HUES48 (cell line): ENCODE measurements at regions not wholly inside any gene's neighbourhood (a gene's known extent, or its start where the extent isn't known, plus 50 kb on each side); places are given as distances from the start of the nearest gene placed in this dataset.
"Not testable (repeated sequence)": the region's sequence is repeated elsewhere in the genome, so short reads cannot be mapped to it uniquely, and the experiment has no call there.

ENCODE experiments used
- H3K27ac ChIP-seq: one replicate; pipeline ENCODE4 v1.7.0; 2013; ENCODE audit warnings: low read depth, low read length, inconsistent platforms
- H3K27me3 ChIP-seq: 2 replicates; pipeline ENCODE4 v1.6.1; 2013; ENCODE audit warnings: mild to moderate bottlenecking, low read length; ENCODE audit not compliant: control insufficient read depth, insufficient read depth
- H3K36me3 ChIP-seq: 2 replicates; pipeline ENCODE4 v1.6.1; 2013; ENCODE audit warnings: low read length; ENCODE audit not compliant: control insufficient read depth, insufficient read depth
- H3K4me1 ChIP-seq: 2 replicates; pipeline ENCODE4 v1.6.1; 2013; ENCODE audit warnings: mild to moderate bottlenecking, low read length; ENCODE audit not compliant: control insufficient read depth, insufficient read depth
- H3K4me3 ChIP-seq: 2 replicates; pipeline ENCODE4 v1.5.1; 2013; ENCODE audit warnings: mild to moderate bottlenecking, low read depth, low read length
- H3K9ac ChIP-seq: 2 replicates; pipeline ENCODE4 v1.6.1; 2013; ENCODE audit warnings: mild to moderate bottlenecking, low read depth, low read length, moderate library complexity
- H3K9me3 ChIP-seq: 2 replicates; pipeline ENCODE4 v1.6.1; 2013; ENCODE audit warnings: low read length; ENCODE audit not compliant: control insufficient read depth, insufficient read depth

DNA sequence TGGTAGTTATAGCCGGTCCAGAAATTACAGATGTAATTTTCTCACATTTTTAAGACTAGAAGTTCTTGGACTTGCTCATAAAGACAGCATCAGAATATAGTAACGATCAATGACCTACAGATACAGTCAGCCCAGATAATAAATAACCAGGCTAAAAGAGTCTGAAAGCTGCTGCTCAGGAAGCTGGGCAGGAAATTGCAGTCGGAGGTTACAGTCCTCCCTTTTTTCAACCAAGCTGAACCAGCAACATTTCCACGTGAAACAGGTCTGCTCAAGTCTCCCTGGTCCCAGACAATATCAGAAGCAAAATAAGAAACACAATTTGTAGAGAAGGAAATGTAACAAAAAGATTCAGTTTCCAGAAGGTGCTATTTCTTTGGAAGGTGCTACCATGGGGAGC is 457.4 kb downstream of the SIPA1L2 start:
- H3K27ac ChIP-seq, result no peak overlapping the region
- peaks cover 37% of the 10 kb centered on the region for H3K36me3 ChIP-seq
- H3K9me3 ChIP-seq, result no peaks in the 10 kb centered on the region
- no peaks in the 10 kb centered on the region for H3K4me1 ChIP-seq
- no peaks in the 10 kb centered on the region for H3K27me3 ChIP-seq
- H3K4me3 ChIP-seq, result no peak overlapping the region
- no peak overlapping the region for H3K9ac ChIP-seq

DNA sequence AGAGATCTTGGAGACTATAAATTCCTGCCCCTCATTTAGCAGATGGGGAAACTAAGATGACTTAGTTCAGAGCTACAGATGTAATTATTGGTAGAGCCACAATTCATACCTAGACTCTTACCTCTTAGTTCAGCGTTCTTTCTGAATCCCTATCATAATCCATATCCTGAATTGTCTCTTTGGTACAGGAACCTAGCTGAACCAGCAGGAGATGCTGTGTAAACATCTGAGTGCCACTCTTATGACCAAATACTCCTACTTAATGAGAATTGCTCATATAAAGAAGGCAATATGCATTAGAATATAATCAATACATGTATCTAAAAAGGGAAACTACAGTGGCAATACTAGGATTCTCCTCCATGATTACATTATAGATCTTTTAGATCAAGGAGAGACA is 459.0 kb downstream of the SIPA1L2 start:
- Histone ChIP-seq H3K36me3 (peaks cover 25% of the 10 kb centered on the region), H3K4me1 (peaks cover 3% of the 10 kb centered on the region; the same call in 1 of the 2 replicates), H3K4me3 (no peak overlapping the region), H3K27me3 (no peaks in the 10 kb centered on the region), H3K27ac (no peak overlapping the region), H3K9me3 (no peaks in the 10 kb centered on the region), H3K9ac (no peak overlapping the region)

DNA sequence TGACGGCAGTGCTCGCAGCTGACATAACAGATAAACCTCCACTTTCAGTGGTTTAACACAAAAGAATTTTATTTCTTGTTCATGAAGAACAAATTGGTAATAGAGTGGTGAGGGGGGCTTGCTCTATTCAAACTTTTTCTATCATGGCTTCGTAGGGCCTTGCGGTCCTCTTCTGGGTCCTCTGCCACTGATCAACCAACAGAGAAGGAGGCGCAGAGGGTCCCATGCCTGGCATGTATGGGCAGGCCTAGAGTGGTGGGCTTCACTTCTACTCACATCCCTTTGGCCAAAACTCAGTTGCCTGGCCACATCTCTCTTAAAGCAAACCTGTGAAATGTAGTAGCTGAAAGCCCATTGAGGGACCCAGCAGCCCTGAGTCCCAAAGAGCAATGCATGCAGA is 460.5 kb downstream of the SIPA1L2 start:
- no peak overlapping the region for H3K4me3 ChIP-seq
- H3K9me3 ChIP-seq, result no peaks in the 10 kb centered on the region
- H3K36me3 ChIP-seq, result peaks cover 18% of the 10 kb centered on the region
- no peaks in the 10 kb centered on the region for H3K27me3 ChIP-seq
- no peak overlapping the region for H3K27ac ChIP-seq
- no peak overlapping the region for H3K9ac ChIP-seq
- H3K4me1 ChIP-seq, result peaks cover 3% of the 10 kb centered on the region; the same call in 1 of the 2 replicates

DNA sequence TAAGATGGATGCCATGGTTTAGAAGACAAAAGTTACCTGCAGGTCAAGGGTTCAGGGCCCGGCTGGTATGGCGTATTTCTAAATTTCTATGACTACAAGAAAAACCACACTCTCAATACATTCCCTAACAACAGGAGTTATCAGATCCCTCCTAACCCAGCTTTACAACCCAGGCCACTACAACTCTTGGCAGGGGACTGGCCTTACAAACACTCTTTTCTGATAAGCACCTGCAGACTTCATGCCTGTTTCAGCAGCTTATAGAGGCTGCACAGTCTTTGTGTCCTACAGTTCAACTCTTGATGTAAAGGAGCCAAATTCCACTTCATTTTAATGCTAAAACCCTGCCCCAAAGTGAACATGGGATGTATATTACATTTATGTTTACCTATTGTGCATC is 461.4 kb downstream of the SIPA1L2 start:
- Histone ChIP-seq H3K4me3 (no peak overlapping the region), H3K9me3 (no peaks in the 10 kb centered on the region), H3K27me3 (no peaks in the 10 kb centered on the region), H3K9ac (no peak overlapping the region), H3K4me1 (peaks cover 3% of the 10 kb centered on the region; the same call in 1 of the 2 replicates), H3K27ac (no peak overlapping the region), H3K36me3 (peaks cover 21% of the 10 kb centered on the region)

DNA sequence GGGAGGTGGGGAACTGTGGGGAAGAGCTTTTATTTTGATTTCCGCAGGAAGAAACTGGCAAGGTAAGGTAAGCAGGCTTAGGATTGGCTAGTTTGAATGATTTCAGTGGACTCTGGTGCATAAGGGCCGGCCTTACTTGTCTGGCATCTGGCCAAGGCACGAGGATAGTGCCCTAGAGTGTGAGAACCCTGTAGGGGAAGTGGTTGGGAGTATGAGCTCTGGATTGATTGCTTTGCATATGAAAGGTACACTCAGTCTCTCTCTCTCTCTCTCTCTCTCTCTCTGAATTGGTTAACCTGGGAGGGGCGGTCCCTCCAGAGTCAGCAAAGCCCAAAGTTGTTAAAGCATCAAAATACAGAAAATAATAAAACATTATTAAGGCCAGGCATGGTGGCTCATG is 463.0 kb downstream of the SIPA1L2 start:
- Histone ChIP-seq H3K27me3 (no peaks in the 10 kb centered on the region), H3K9me3 (no peaks in the 10 kb centered on the region)

DNA sequence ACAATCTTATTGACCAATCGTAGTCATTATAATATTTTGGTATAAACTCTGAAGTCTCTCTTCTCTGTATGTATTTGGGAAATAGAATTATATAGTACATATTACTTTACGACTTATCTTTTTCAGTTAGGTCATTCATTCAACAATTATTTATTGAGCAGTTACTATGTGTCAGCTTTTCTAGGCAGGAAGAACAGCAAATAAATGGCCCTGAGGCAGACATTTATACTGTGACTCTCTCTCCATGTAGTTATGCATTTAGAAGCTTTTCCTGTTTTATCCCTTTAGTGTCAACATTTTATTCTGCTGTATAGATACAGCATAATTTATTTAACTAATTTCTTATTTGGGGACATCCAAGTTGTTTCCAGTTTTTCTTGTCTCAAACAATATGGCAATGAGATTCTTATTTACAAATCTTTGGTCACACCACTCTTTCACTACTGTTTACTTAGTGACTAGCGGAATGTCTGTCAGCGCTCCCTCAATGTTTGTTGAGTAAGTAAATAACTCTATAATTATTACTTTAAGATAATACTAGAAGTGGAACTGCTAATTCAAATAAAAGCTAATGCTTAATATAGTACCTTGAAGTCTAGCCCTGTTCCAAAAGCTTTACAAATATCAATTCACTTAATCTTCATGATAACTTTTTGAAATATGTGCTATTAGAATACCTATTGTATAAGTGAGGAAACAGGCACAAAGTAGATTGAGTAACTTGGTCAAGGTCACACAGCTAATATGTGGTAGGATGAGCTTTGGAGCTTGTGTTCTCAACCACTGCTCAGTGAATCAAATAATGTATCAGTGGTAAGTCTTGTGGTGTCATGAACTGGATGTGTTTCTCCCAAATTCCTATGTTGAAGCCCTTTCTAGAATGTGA is 465.6 kb downstream of the SIPA1L2 start:
- Histone ChIP-seq H3K4me1 (peaks cover 3% of the 10 kb centered on the region; the same call in 1 of the 2 replicates), H3K4me3 (no peak overlapping the region), H3K27ac (no peak overlapping the region), H3K9ac (no peak overlapping the region), H3K9me3 (no peaks in the 10 kb centered on the region), H3K27me3 (no peaks in the 10 kb centered on the region), H3K36me3 (peaks cover 44% of the 10 kb centered on the region)

More for the DNA sequence above, 463.0 kb downstream of the SIPA1L2 start:
- Histone ChIP-seq H3K4me1 (peaks cover 3% of the 10 kb centered on the region; the same call in 1 of the 2 replicates), H3K36me3 (peaks cover 36% of the 10 kb centered on the region), H3K4me3 (no peak overlapping the region), H3K9ac (no peak overlapping the region), H3K27ac (peak overlapping the region; percentile 28)

DNA sequence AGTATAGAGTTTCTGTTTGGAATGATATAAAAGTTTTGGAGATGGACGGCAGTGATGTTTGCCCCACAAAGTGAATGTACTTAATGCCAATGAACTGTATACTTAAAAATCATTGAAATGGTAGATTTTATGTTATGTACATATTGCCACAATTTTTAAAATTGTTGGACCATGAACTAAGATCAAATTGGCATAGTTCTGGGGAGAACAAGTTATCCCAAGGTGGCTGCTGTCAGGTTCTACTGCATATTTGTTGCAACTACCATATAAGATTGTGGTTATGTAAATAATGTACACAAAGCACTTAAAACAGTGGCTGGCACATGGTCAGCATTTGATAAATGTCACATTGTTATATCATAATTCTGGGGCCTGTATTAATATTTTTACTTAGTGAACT is 466.4 kb downstream of the SIPA1L2 start:
- Histone ChIP-seq H3K9me3 (no peaks in the 10 kb centered on the region), H3K4me1 (peaks cover 3% of the 10 kb centered on the region; the same call in 1 of the 2 replicates), H3K27ac (no peak overlapping the region)

DNA sequence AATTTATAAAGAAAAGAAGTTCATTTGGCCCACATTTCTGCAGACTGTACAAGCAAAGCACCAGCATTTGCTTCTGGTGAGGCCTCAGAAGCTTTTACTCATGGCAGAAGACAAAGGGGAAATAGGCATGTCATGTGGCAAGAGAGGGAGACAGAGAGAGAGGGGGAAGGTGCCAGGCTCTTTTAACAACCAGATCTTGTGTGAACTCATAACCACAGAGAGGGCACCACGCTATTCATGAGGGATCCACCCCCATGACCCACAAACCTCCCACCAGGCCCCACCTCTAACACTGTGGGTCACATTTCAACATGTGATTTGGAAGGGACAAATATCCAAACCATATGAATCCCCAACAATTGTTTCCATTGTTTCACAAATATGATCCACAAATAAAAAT is 467.9 kb downstream of the SIPA1L2 start:
- Histone ChIP-seq H3K4me3 (no peak overlapping the region), H3K9ac (no peak overlapping the region), H3K4me1 (peaks cover 3% of the 10 kb centered on the region; the same call in 1 of the 2 replicates), H3K9me3 (no peaks in the 10 kb centered on the region), H3K27me3 (no peaks in the 10 kb centered on the region), H3K36me3 (peaks cover 47% of the 10 kb centered on the region), H3K27ac (no peak overlapping the region)

More for the DNA sequence above, 466.4 kb downstream of the SIPA1L2 start:
- Histone ChIP-seq H3K4me3 (no peak overlapping the region), H3K36me3 (peaks cover 49% of the 10 kb centered on the region), H3K27me3 (no peaks in the 10 kb centered on the region), H3K9ac (no peak overlapping the region)

DNA sequence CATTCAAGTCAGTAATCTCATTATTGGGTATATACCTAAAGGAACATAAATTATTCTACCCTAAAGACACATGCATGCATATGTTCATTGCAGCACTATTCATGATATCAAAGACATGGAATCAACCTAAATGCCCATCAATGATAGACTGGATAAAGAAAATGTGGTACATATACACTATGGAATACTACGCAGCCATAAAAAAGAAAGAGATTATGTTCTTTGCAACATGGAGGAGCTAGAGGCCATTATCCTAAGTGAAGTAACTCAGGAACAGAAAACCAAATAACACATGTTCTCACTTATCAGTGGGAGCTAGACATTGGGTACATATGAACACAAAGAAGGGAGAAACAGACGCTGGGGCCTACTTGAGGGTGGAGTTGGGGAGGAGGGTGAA is 471.4 kb downstream of the SIPA1L2 start:
- not testable (repeated sequence) for H3K4me3 ChIP-seq, H3K4me1 ChIP-seq, H3K9me3 ChIP-seq, H3K27ac ChIP-seq, H3K9ac ChIP-seq, H3K27me3 ChIP-seq
- peaks cover 57% of the 10 kb centered on the region for H3K36me3 ChIP-seq

DNA sequence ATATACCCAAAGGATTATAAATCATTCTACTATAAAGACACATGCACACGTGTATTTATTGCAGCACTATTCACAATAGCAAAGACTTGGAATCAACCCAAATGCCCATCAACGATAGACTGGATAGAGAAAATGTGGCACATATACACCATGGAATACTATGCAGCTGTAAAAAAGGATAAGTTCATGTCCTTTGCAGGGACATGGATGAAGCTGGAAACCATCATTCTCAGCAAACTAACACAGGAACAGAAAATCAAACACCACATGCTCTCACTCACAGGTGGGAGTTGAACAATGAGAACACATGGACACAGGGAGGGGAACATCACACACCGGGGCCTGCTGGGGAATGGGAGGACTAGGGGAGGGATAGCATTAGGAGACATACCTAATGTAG is 473.9 kb downstream of the SIPA1L2 start:
- H3K27me3 ChIP-seq, H3K9me3 ChIP-seq, H3K4me3 ChIP-seq, H3K9ac ChIP-seq, H3K27ac ChIP-seq, H3K4me1 ChIP-seq: not testable (repeated sequence)
- H3K36me3 ChIP-seq, result peaks cover 57% of the 10 kb centered on the region

DNA sequence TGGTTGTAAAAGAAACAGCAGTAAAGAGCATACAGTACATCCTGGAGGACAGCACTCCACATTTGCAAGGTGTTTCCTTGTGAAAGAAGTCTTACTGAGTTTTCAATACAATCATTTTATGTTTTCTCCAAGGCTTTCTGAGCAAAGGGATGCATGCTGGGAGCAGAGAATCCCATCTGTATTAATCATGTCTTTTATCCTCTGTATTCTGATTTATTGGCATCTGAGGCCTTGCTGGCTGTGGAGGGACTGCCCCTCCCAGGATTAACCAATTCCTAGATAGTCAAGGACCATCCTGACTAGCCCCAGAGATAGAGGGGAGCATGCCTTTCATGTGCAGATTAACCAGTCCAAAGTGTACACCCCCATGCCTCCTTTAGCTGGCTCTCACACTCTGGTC is 476.3 kb downstream of the SIPA1L2 start:
- H3K4me3 ChIP-seq, result no peak overlapping the region
- no peaks in the 10 kb centered on the region for H3K9me3 ChIP-seq
- H3K36me3 ChIP-seq, result peaks cover 38% of the 10 kb centered on the region
- no peaks in the 10 kb centered on the region for H3K27me3 ChIP-seq
- no peaks in the 10 kb centered on the region for H3K4me1 ChIP-seq
- no peak overlapping the region for H3K27ac ChIP-seq
- no peak overlapping the region for H3K9ac ChIP-seq
